Endothelial cell of umbilical vein (primary cell): ENCODE measurements at regions not wholly inside any gene's neighbourhood (a gene's known extent, or its start where the extent isn't known, plus 50 kb on each side); places are given as distances from the start of the nearest gene placed in this dataset.

Source experiments
- BruUV-seq: library from RNA; stranded (reverse); fragments of 400-500 nt; replicated peaks from 2 replicates; lab custom pipeline; 2021; lab: Mats Ljungman, UMichigan
- CTCF ChIA-PET: fragments of 300-600, 350-600 bp; sonication (Branson Sonifier 250); formaldehyde crosslinking; loops from one replicate; lab custom pipeline; 2021; ENCODE audit warnings: antibody characterized with exemption, inconsistent platforms; lab: Charles Lee
- POLR2A ChIA-PET: fragments of 300-600, 350-600 bp; sonication (Branson Sonifier 250); formaldehyde crosslinking; loops from one replicate; lab custom pipeline; 2021; ENCODE audit warnings: antibody characterized with exemption, inconsistent platforms; lab: Charles Lee
- DNase-seq: peaks from one replicate; pipeline ENCODE4 v3.0.0-alpha.2; 2011; ENCODE audit warnings: low read depth, low spot score
- FAIRE-seq: peaks from 2 replicates; lab custom pipeline; 2011; peaks lifted over from hg19 to GRCh38; lab: Jason Lieb, UNC
- H2AFZ ChIP-seq: 2 replicates; pipeline ENCODE4 v1.6.0; 2012; ENCODE audit warnings: low read depth, low read length, control low read depth, inconsistent platforms
- H3K27ac ChIP-seq: 2 replicates; pipeline ENCODE4 v1.5.1; 2011; ENCODE audit warnings: low read depth, mild to moderate bottlenecking, control low read depth, low read length, moderate library complexity; ENCODE audit not compliant: insufficient read depth
- H3K27me3 ChIP-seq, 2 experiments: 2 replicates each; pipeline versions ENCODE4 v1.6.0 to v1.6.1; 2011; ENCODE audit warnings: low read length in 2 of 2, mixed read lengths in 1 of 2; ENCODE audit not compliant: control insufficient read depth in 2 of 2, insufficient read depth in 2 of 2
- H3K36me3 ChIP-seq, 2 experiments: 2 replicates in 1 of 2; 3 replicates in 1 of 2; pipeline ENCODE4 v1.5.1; 2011; ENCODE audit warnings: low read length in 2 of 2, mild to moderate bottlenecking in 1 of 2, moderate library complexity in 1 of 2; ENCODE audit not compliant: control insufficient read depth in 2 of 2, insufficient read depth in 2 of 2; ENCODE audit errors: extremely low read depth in 1 of 2
- H3K4me1 ChIP-seq: 3 replicates; pipeline ENCODE4 v1.5.1; 2011; ENCODE audit warnings: mild to moderate bottlenecking, low read length; ENCODE audit not compliant: control insufficient read depth, insufficient read depth; ENCODE audit errors: extremely low read depth
- H3K4me2 ChIP-seq: 2 replicates; pipeline ENCODE4 v1.6.1; 2011; ENCODE audit warnings: low read length, control low read depth, mixed read lengths; ENCODE audit not compliant: insufficient read depth
- H3K4me3 ChIP-seq, 3 experiments: fragments of 200-600 bp in 1 of 3; sonication (generic), shearing (Covaris generic) in 1 of 3; replicated peaks in 1 of 3; 2 replicates each; pipeline ENCODE4 v1.5.1; 2011 to 2016; ENCODE audit warnings: control low read depth in 3 of 3, low read length in 3 of 3, mild to moderate bottlenecking in 2 of 3, inconsistent platforms in 1 of 3, low read depth in 1 of 3, moderate library complexity in 1 of 3; ENCODE audit not compliant: insufficient read depth in 1 of 3
- H3K79me2 ChIP-seq: 2 replicates; pipeline ENCODE4 v1.6.0; 2012; ENCODE audit warnings: low read length, inconsistent platforms; ENCODE audit not compliant: control insufficient read depth, insufficient read depth
- H3K9ac ChIP-seq: replicated peaks from 2 replicates; pipeline ENCODE3; 2011; ENCODE audit warnings: low read length, control low read depth; ENCODE audit not compliant: insufficient read depth; ENCODE audit errors: extremely low read depth
- H3K9me1 ChIP-seq: replicated peaks from 3 replicates; pipeline ENCODE4 v1.6.0; 2011; ENCODE audit warnings: mild to moderate bottlenecking, low read length; ENCODE audit not compliant: control insufficient read depth, insufficient read depth; ENCODE audit errors: extremely low read depth
- H3K9me3 ChIP-seq: replicated peaks from 2 replicates; pipeline ENCODE4 v1.5.1; 2012; ENCODE audit warnings: low read length, inconsistent platforms; ENCODE audit not compliant: control insufficient read depth, insufficient read depth
- H4K20me1 ChIP-seq: replicated peaks from 2 replicates; pipeline ENCODE3; 2011; ENCODE audit warnings: mild to moderate bottlenecking, low read length; ENCODE audit not compliant: control insufficient read depth, insufficient read depth; ENCODE audit errors: extremely low read depth
- EZH2 ChIP-seq: IDR thresholded peaks from 2 replicates; pipeline ENCODE4 v1.6.1; 2012; ENCODE audit warnings: borderline replicate concordance, low read depth, mild to moderate bottlenecking, moderate library complexity, low read length, inconsistent platforms; ENCODE audit not compliant: severe bottlenecking
- FOS ChIP-seq: IDR thresholded peaks from 2 replicates; pipeline ENCODE4 v1.6.1; 2011; ENCODE audit warnings: mild to moderate bottlenecking, low read length, moderate library complexity, borderline replicate concordance; ENCODE audit not compliant: insufficient read depth
- GATA2 ChIP-seq: IDR thresholded peaks from 2 replicates; pipeline ENCODE4 v1.7.0; 2011; ENCODE audit warnings: low read depth, mild to moderate bottlenecking, moderate library complexity, mixed read lengths, low read length; ENCODE audit not compliant: insufficient read length, insufficient read depth
- JUN ChIP-seq: IDR thresholded peaks from 2 replicates; pipeline ENCODE4 v1.6.1; 2011; ENCODE audit warnings: borderline replicate concordance, low read depth; ENCODE audit not compliant: insufficient read length, insufficient read depth
- MYC ChIP-seq: IDR thresholded peaks from one replicate; pipeline ENCODE4 v1.6.1; 2011; ENCODE audit warnings: mild to moderate bottlenecking, low read depth, low read length
- POLR2A ChIP-seq: IDR thresholded peaks from 2 replicates; pipeline ENCODE4 v1.6.1; 2012; ENCODE audit warnings: low read depth, mild to moderate bottlenecking, control low read depth, low read length
- POLR2AphosphoS5 ChIP-seq: IDR thresholded peaks from 2 replicates; pipeline ENCODE4 v1.6.1; 2012; ENCODE audit warnings: low read depth, mild to moderate bottlenecking, control low read depth, low read length, moderate library complexity; ENCODE audit not compliant: insufficient read depth
- dilution Hi-C: fragments of 300-500 bp; cut with MboI; formaldehyde crosslinking; loops from one replicate; pipeline ENCODE4 v1.15.0; 2019; ENCODE audit warnings: low sequenced_read_pairs; ENCODE audit not compliant: extremely low pct_ligation_motif_present
- intact Hi-C: fragments of 100-400 bp; cut with micrococcal nuclease; formaldehyde crosslinking; loops from one replicate; pipeline ENCODE4 v1.10.0; 2022
- TF ChIP-seq, protein P1 (sequence below), 2 donors: IDR thresholded peaks; 1 replicate in 1 of 2; 2 replicates in 1 of 2; pipeline ENCODE4 v1.5.1; 2011; ENCODE audit warnings: low read length in 2 of 2, mild to moderate bottlenecking in 2 of 2, moderate library complexity in 2 of 2, control low read depth in 1 of 2, inconsistent platforms in 1 of 2, low read depth in 1 of 2; ENCODE audit not compliant: insufficient read depth in 1 of 2; ENCODE audit errors: extremely low read depth in 1 of 2
- TF ChIP-seq, protein P2 (sequence below): IDR thresholded peaks from 2 replicates; pipeline ENCODE4 v1.6.1; 2011; ENCODE audit not compliant: insufficient read depth, insufficient read length

DNA sequence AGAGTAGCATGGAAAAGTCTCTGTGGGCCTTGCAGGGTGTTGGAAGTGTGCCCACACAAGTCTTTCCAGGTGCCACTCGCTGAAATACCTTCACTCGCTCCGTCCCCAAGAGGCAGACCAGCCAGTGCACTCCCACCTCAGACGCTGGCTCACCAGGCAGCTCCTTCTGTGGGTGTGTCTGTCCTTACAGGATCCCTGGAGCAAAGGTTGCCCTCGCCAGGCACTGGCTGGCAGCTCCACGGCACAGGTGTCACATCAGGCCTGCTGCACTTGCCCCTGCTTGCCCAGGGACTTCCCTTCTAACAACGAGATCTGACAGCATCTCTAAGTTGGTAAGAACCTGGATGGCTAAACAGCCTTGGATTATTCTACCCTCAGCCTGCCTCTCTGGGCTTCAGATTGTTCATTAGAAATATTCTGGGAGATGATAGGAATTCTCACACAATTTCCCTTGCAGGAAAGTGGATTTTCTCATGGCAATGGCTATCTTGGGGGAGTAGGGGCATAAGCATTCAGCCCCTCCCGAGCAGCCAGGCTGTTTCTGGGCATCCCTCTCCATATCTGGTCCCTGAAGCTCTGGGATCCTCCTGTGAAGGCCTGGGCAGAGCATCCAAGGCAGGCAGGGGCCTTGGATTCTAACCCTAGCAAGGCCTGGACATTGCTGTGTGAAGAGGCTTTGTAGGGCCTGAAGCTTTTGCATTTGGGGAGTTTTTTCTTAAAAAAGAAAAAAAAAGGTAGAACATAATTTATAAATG lies 262.1 kb downstream of the MYCN start:
- H3K27ac ChIP-seq, result no peak overlapping the region

More for the DNA sequence above, 262.1 kb downstream of the MYCN start:
- intact Hi-C loops, result no loop called here
- FAIRE-seq (no peak), DNase-seq (no peak)
- no peak overlapping the region for H3K4me2 ChIP-seq
- TF ChIP-seq, protein P1, sequence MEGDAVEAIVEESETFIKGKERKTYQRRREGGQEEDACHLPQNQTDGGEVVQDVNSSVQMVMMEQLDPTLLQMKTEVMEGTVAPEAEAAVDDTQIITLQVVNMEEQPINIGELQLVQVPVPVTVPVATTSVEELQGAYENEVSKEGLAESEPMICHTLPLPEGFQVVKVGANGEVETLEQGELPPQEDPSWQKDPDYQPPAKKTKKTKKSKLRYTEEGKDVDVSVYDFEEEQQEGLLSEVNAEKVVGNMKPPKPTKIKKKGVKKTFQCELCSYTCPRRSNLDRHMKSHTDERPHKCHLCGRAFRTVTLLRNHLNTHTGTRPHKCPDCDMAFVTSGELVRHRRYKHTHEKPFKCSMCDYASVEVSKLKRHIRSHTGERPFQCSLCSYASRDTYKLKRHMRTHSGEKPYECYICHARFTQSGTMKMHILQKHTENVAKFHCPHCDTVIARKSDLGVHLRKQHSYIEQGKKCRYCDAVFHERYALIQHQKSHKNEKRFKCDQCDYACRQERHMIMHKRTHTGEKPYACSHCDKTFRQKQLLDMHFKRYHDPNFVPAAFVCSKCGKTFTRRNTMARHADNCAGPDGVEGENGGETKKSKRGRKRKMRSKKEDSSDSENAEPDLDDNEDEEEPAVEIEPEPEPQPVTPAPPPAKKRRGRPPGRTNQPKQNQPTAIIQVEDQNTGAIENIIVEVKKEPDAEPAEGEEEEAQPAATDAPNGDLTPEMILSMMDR (IDR thresholded peaks at IDR 0.05; ENCODE audit: extremely low read depth in 1 of 2, insufficient read depth in 1 of 2, low read depth in 1 of 2, low read length in 2 of 2), result no peak
- TF ChIP-seq EZH2 (no peak), JUN (no peak), MYC (no peak), FOS (no peak), POLR2A (no peak), GATA2 (no peak), POLR2AphosphoS5 (no peak)
- TF ChIP-seq, protein P2, sequence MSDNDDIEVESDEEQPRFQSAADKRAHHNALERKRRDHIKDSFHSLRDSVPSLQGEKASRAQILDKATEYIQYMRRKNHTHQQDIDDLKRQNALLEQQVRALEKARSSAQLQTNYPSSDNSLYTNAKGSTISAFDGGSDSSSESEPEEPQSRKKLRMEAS, result no peak
- no peaks in the 10 kb centered on the region for H3K79me2 ChIP-seq
- ChIA-PET POLR2A (no interaction called here), CTCF (no interaction called here)
- no TSS peak for BruUV-seq
- no peaks in the 10 kb centered on the region for H3K27me3 ChIP-seq
- H3K36me3 ChIP-seq, result no peaks in the 10 kb centered on the region
- no peak overlapping the region for H2AFZ ChIP-seq
- H3K9me3 ChIP-seq, result peaks cover 7% of the 10 kb centered on the region
- dilution Hi-C loops, result no loop called here
- H3K9me1 ChIP-seq, result no peaks in the 10 kb centered on the region
- no peak overlapping the region for H3K9ac ChIP-seq
- H3K4me3 ChIP-seq, result no peak overlapping the region
- H4K20me1 ChIP-seq, result no peaks in the 10 kb centered on the region
- no peaks in the 10 kb centered on the region for H3K4me1 ChIP-seq
